ENCODE measurements at regions not wholly inside any gene's neighbourhood (a gene's known extent, or its start where the extent isn't known, plus 50 kb on each side); places are given as distances from the start of the nearest gene placed in this dataset.

- H3K36me3 ChIP-seq (ENCODE audit: control insufficient read depth, insufficient read depth, low read length) = no peaks in the 10 kb centered on the region
- H3K4me1 ChIP-seq (ENCODE audit: control insufficient read depth, insufficient read depth, low read length) = no peaks in the 10 kb centered on the region
- WGBS (ENCODE audit: insufficient coverage) = 100% methylated on average over 1 of the region's 3 CpGs
- no peak overlapping the region for H3K27ac ChIP-seq (ENCODE audit: low read length)
- no peak for DNase-seq
- no peak overlapping the region for H3K4me3 ChIP-seq (ENCODE audit: low read length)
- H3K27me3 ChIP-seq (ENCODE audit: control insufficient read depth, insufficient read depth, low read length) = no peaks in the 10 kb centered on the region
- H3K9me3 ChIP-seq (replicated peaks; ENCODE audit: control insufficient read depth, low read depth, low read length) = no peaks in the 10 kb centered on the region
These were observed 92.5 kb upstream of the C21orf91 start for GRCh38 chr21:17911628-17912027.

- Histone ChIP-seq H3K27ac (ENCODE audit: low read length) (no peak overlapping the region), H3K4me1 (ENCODE audit: control insufficient read depth, insufficient read depth, low read length) (peaks cover 19% of the 10 kb centered on the region), H3K36me3 (ENCODE audit: control insufficient read depth, insufficient read depth, low read length) (no peaks in the 10 kb centered on the region), H3K27me3 (ENCODE audit: control insufficient read depth, insufficient read depth, low read length) (no peaks in the 10 kb centered on the region), H3K4me3 (ENCODE audit: low read length) (no peak overlapping the region), H3K9me3 (replicated peaks; ENCODE audit: control insufficient read depth, low read depth, low read length) (no peaks in the 10 kb centered on the region)
- 45% methylated on average over 3 of the region's 10 CpGs for WGBS (ENCODE audit: insufficient coverage)
- peak; percentile 59 for DNase-seq
These were observed 84.9 kb upstream of the C21orf91 start for GRCh38 chr21:17903929-17904639.

GRCh38 chr21:17903029-17903806 is 84.1 kb upstream of the C21orf91 start:
- no peak overlapping the region for H3K27ac ChIP-seq (ENCODE audit: low read length)
- no peaks in the 10 kb centered on the region for H3K36me3 ChIP-seq (ENCODE audit: control insufficient read depth, insufficient read depth, low read length)
- peak; percentile 75 for DNase-seq
- no peaks in the 10 kb centered on the region for H3K9me3 ChIP-seq (replicated peaks; ENCODE audit: control insufficient read depth, low read depth, low read length)
- H3K4me3 ChIP-seq (ENCODE audit: low read length) = no peak overlapping the region
- WGBS (ENCODE audit: insufficient coverage) = 63% methylated on average over 3 of the region's 4 CpGs
- H3K4me1 ChIP-seq (ENCODE audit: control insufficient read depth, insufficient read depth, low read length) = peaks cover 19% of the 10 kb centered on the region
- H3K27me3 ChIP-seq (ENCODE audit: control insufficient read depth, insufficient read depth, low read length) = no peaks in the 10 kb centered on the region

- Histone ChIP-seq H3K27ac (ENCODE audit: low read length) (peak overlapping the region; percentile 9), H3K4me1 (ENCODE audit: control insufficient read depth, insufficient read depth, low read length) (peaks cover 19% of the 10 kb centered on the region), H3K9me3 (replicated peaks; ENCODE audit: control insufficient read depth, low read depth, low read length) (no peaks in the 10 kb centered on the region), H3K27me3 (ENCODE audit: control insufficient read depth, insufficient read depth, low read length) (no peaks in the 10 kb centered on the region), H3K36me3 (ENCODE audit: control insufficient read depth, insufficient read depth, low read length) (no peaks in the 10 kb centered on the region), H3K4me3 (ENCODE audit: low read length) (no peak overlapping the region)
- 43% methylated on average over 5 of the region's 10 CpGs for WGBS (ENCODE audit: insufficient coverage)
- no peak for DNase-seq
These were observed 82.4 kb upstream of the C21orf91 start for GRCh38 chr21:17901458-17902079.

- no peaks in the 10 kb centered on the region for H3K36me3 ChIP-seq (ENCODE audit: control insufficient read depth, insufficient read depth, low read length)
- DNase-seq = peak; percentile 37
- no peaks in the 10 kb centered on the region for H3K27me3 ChIP-seq (ENCODE audit: control insufficient read depth, insufficient read depth, low read length)
- peak overlapping the region; percentile 35 for H3K27ac ChIP-seq (ENCODE audit: low read length)
- WGBS (ENCODE audit: insufficient coverage) = 14% methylated on average over 3 of the region's 5 CpGs
- no peak overlapping the region for H3K4me3 ChIP-seq (ENCODE audit: low read length)
- H3K4me1 ChIP-seq (ENCODE audit: control insufficient read depth, insufficient read depth, low read length) = peaks cover 19% of the 10 kb centered on the region
- H3K9me3 ChIP-seq (replicated peaks; ENCODE audit: control insufficient read depth, low read depth, low read length) = no peaks in the 10 kb centered on the region
These were observed 81.8 kb upstream of the C21orf91 start for GRCh38 chr21:17900990-17901385.

GRCh38 chr21:17900281-17900989 is 81.3 kb upstream of the C21orf91 start:
- no peaks in the 10 kb centered on the region for H3K9me3 ChIP-seq (replicated peaks; ENCODE audit: control insufficient read depth, low read depth, low read length)
- no peak for DNase-seq
- no peaks in the 10 kb centered on the region for H3K27me3 ChIP-seq (ENCODE audit: control insufficient read depth, insufficient read depth, low read length)
- peaks cover 19% of the 10 kb centered on the region for H3K4me1 ChIP-seq (ENCODE audit: control insufficient read depth, insufficient read depth, low read length)
- no peak overlapping the region for H3K4me3 ChIP-seq (ENCODE audit: low read length)
- peak overlapping the region; percentile 35 for H3K27ac ChIP-seq (ENCODE audit: low read length)
- WGBS (ENCODE audit: insufficient coverage) = 93% methylated on average over 3 of the region's 8 CpGs
- H3K36me3 ChIP-seq (ENCODE audit: control insufficient read depth, insufficient read depth, low read length) = no peaks in the 10 kb centered on the region

- Histone ChIP-seq H3K27me3 (ENCODE audit: control insufficient read depth, insufficient read depth, low read length) (no peaks in the 10 kb centered on the region), H3K27ac (ENCODE audit: low read length) (no peak overlapping the region), H3K4me3 (ENCODE audit: low read length) (no peak overlapping the region), H3K36me3 (ENCODE audit: control insufficient read depth, insufficient read depth, low read length) (no peaks in the 10 kb centered on the region), H3K4me1 (ENCODE audit: control insufficient read depth, insufficient read depth, low read length) (no peaks in the 10 kb centered on the region), H3K9me3 (replicated peaks; ENCODE audit: control insufficient read depth, low read depth, low read length) (no peaks in the 10 kb centered on the region)
- no peak for DNase-seq
- 33% methylated on average over 1 of the region's 1 CpG for WGBS (ENCODE audit: insufficient coverage)
These were observed 70.0 kb upstream of the C21orf91 start for GRCh38 chr21:17889171-17889570.

GRCh38 chr21:17869115-17869514 is 50.0 kb upstream of the C21orf91 start:
- Histone ChIP-seq H3K9me3 (replicated peaks; ENCODE audit: control insufficient read depth, low read depth, low read length) (no peaks in the 10 kb centered on the region), H3K36me3 (ENCODE audit: control insufficient read depth, insufficient read depth, low read length) (no peaks in the 10 kb centered on the region), H3K27me3 (ENCODE audit: control insufficient read depth, insufficient read depth, low read length) (no peaks in the 10 kb centered on the region), H3K4me3 (ENCODE audit: low read length) (no peak overlapping the region), H3K27ac (ENCODE audit: low read length) (no peak overlapping the region), H3K4me1 (ENCODE audit: control insufficient read depth, insufficient read depth, low read length) (no peaks in the 10 kb centered on the region)
- DNase-seq = no peak

Measured in muscle of leg (tissue), 3 donors.